Liver (tissue), 8 donors: ENCODE measurements at regions not wholly inside any gene's neighbourhood (a gene's known extent, or its start where the extent isn't known, plus 50 kb on each side); places are given as distances from the start of the nearest gene placed in this dataset.

Source experiments
- DNase-seq: peaks from one replicate; pipeline ENCODE4 v3.0.0-alpha.2; 2017; ENCODE audit warnings: low spot score
- H3K27ac ChIP-seq, 2 donors: one replicate each; pipeline ENCODE4 v1.7.0; 2013; ENCODE audit warnings: inconsistent platforms in 2 of 2, low read length in 2 of 2, control low read depth in 1 of 2, low read depth in 1 of 2, mild to moderate bottlenecking in 1 of 2
- H3K27me3 ChIP-seq, 4 donors: one replicate each; pipeline versions ENCODE4 v1.6.1 to v1.7.0; 2013; ENCODE audit warnings: low read length in 3 of 4, inconsistent platforms in 1 of 4, mild to moderate bottlenecking in 1 of 4, moderate library complexity in 1 of 4; ENCODE audit not compliant: control insufficient read depth in 4 of 4, insufficient read depth in 4 of 4
- H3K36me3 ChIP-seq, 4 donors: one replicate each; pipeline versions ENCODE4 v1.6.1 to v1.7.0; 2013; ENCODE audit warnings: low read length in 3 of 4, mild to moderate bottlenecking in 3 of 4, low read depth in 1 of 4, moderate library complexity in 1 of 4; ENCODE audit not compliant: control insufficient read depth in 4 of 4, insufficient read depth in 3 of 4
- H3K4me1 ChIP-seq, 4 donors: one replicate each; pipeline versions ENCODE4 v1.6.1 to v1.7.0; 2013; ENCODE audit warnings: low read length in 3 of 4, mild to moderate bottlenecking in 3 of 4, moderate library complexity in 1 of 4; ENCODE audit not compliant: control insufficient read depth in 4 of 4, insufficient read depth in 4 of 4
- H3K4me3 ChIP-seq, 3 donors: one replicate each; pipeline versions ENCODE4 v1.6.1 to v1.7.0; 2013; ENCODE audit warnings: low read length in 3 of 3, control low read depth in 1 of 3, low read depth in 1 of 3, mild to moderate bottlenecking in 1 of 3
- H3K9ac ChIP-seq, 2 donors: one replicate each; pipeline ENCODE4 v1.7.0; 2013; ENCODE audit warnings: low read length in 2 of 2, mild to moderate bottlenecking in 2 of 2, moderate library complexity in 2 of 2, control low read depth in 1 of 2, low read depth in 1 of 2
- H3K9me3 ChIP-seq, 4 donors: one replicate each; pipeline versions ENCODE4 v1.6.1 to v1.7.0; 2013; ENCODE audit warnings: low read length in 3 of 4; ENCODE audit not compliant: control insufficient read depth in 4 of 4
- FOXA2 ChIP-seq: IDR thresholded peaks from 2 replicates; pipeline ENCODE4 v1.6.1; 2016; ENCODE audit warnings: antibody characterized with exemption
- HNF4A ChIP-seq, 2 donors: conservative IDR thresholded peaks; 2 replicates each; pipeline ENCODE4 v1.6.1; 2016; ENCODE audit warnings: antibody characterized with exemption in 2 of 2, mild to moderate bottlenecking in 2 of 2
- HNF4G ChIP-seq: IDR thresholded peaks from 2 replicates; pipeline ENCODE4 v1.6.1; 2016; ENCODE audit warnings: antibody characterized with exemption
- JUND ChIP-seq, 2 donors: IDR thresholded peaks; 2 replicates each; pipeline ENCODE4 v1.6.1; 2016; ENCODE audit warnings: antibody characterized with exemption in 2 of 2
- NR2F2 ChIP-seq: IDR thresholded peaks from 2 replicates; pipeline ENCODE4 v1.6.1; 2016; ENCODE audit warnings: antibody characterized with exemption
- RAD21 ChIP-seq, 2 donors: IDR thresholded peaks; 2 replicates each; pipeline ENCODE4 v1.6.1; 2016; ENCODE audit warnings: antibody characterized with exemption in 2 of 2, mild to moderate bottlenecking in 2 of 2
- REST ChIP-seq: IDR thresholded peaks from 2 replicates; pipeline ENCODE4 v1.6.1; 2016; ENCODE audit warnings: antibody characterized with exemption, mild to moderate bottlenecking
- SP1 ChIP-seq: IDR thresholded peaks from 2 replicates; pipeline ENCODE4 v1.6.1; 2018; ENCODE audit warnings: antibody characterized with exemption, mild to moderate bottlenecking
- YY1 ChIP-seq: IDR thresholded peaks from 2 replicates; pipeline ENCODE4 v1.6.1; 2016; ENCODE audit warnings: antibody characterized with exemption, mild to moderate bottlenecking
- ZBTB33 ChIP-seq: IDR thresholded peaks from 2 replicates; pipeline ENCODE4 v1.6.1; 2016; ENCODE audit warnings: antibody characterized with exemption
- WGBS: extraction: QIAGEN DNeasy Blood & Tissue Kit; methylation state at CpG from one replicate; pipeline ENCODE4 v1.1.7; 2013; 5-methylcytosine and 5-hydroxymethylcytosine counted together
- TF ChIP-seq, protein P1 (sequence below): fragments of 150-350 bp; IDR thresholded peaks from 2 replicates; pipeline ENCODE4 v1.5.1; 2017; ENCODE audit warnings: improper control_type of control experiment, low read depth, low read length; ENCODE audit not compliant: missing input control
- TF ChIP-seq, protein P2 (sequence below): IDR thresholded peaks from 2 replicates; pipeline ENCODE4 v1.6.1; 2016; ENCODE audit warnings: antibody characterized with exemption
- TF ChIP-seq, protein P3 (sequence below): IDR thresholded peaks from 2 replicates; pipeline ENCODE4 v1.6.1; 2016; ENCODE audit warnings: antibody characterized with exemption
- donor health status: healthy.
- donor health status: healthy.
- donor health status: healthy.
- donor health status: healthy.
- donor health status: healthy.

- no peak for DNase-seq
- Histone ChIP-seq H3K4me1 (no peaks in the 10 kb centered on the region), H3K9ac (no peak overlapping the region), H3K36me3 (no peaks in the 10 kb centered on the region), H3K27ac (no peak overlapping the region), H3K4me3 (no peak overlapping the region), H3K27me3 (peaks cover 0 to 20% (median 0%) of the 10 kb centered on the region in 4 donors), H3K9me3 (no peaks in the 10 kb centered on the region)
- TF ChIP-seq, protein P1, sequence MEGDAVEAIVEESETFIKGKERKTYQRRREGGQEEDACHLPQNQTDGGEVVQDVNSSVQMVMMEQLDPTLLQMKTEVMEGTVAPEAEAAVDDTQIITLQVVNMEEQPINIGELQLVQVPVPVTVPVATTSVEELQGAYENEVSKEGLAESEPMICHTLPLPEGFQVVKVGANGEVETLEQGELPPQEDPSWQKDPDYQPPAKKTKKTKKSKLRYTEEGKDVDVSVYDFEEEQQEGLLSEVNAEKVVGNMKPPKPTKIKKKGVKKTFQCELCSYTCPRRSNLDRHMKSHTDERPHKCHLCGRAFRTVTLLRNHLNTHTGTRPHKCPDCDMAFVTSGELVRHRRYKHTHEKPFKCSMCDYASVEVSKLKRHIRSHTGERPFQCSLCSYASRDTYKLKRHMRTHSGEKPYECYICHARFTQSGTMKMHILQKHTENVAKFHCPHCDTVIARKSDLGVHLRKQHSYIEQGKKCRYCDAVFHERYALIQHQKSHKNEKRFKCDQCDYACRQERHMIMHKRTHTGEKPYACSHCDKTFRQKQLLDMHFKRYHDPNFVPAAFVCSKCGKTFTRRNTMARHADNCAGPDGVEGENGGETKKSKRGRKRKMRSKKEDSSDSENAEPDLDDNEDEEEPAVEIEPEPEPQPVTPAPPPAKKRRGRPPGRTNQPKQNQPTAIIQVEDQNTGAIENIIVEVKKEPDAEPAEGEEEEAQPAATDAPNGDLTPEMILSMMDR: no peak
- TF ChIP-seq, protein P2, sequence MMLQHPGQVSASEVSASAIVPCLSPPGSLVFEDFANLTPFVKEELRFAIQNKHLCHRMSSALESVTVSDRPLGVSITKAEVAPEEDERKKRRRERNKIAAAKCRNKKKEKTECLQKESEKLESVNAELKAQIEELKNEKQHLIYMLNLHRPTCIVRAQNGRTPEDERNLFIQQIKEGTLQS: no peak
- TF ChIP-seq ZBTB33: no peak
- TF ChIP-seq JUND (IDR thresholded peaks at IDR 0.05): no peak
- no peak for TF ChIP-seq SP1
- WGBS: 48% methylated on average over 5 of the region's 5 CpGs
Measured at GRCh38 chr1:162937716-162938395, 76.9 kb upstream of the CCDC190 start.

GRCh38 chr1:162930976-162931560, 70.1 kb upstream of the CCDC190 start:
- DNase-seq: no peak
- WGBS: 47% methylated on average over 3 of the region's 3 CpGs
- Histone ChIP-seq H3K4me3 (no peak overlapping the region), H3K9me3 (no peaks in the 10 kb centered on the region), H3K36me3 (no peaks in the 10 kb centered on the region), H3K27me3 (no peaks in the 10 kb centered on the region), H3K27ac (no peak overlapping the region), H3K4me1 (no peaks in the 10 kb centered on the region), H3K9ac (no peak overlapping the region)
- TF ChIP-seq REST (no peak), HNF4G (no peak), NR2F2 (no peak), YY1 (no peak), FOXA2 (no peak), SP1 (no peak), RAD21 (IDR thresholded peaks at IDR 0.05) (no peak), HNF4A (conservative IDR thresholded peaks at IDR 0.05) (no peak)
- TF ChIP-seq, protein P3, sequence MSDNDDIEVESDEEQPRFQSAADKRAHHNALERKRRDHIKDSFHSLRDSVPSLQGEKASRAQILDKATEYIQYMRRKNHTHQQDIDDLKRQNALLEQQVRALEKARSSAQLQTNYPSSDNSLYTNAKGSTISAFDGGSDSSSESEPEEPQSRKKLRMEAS: no peak
- TF ChIP-seq, protein P2: no peak
- TF ChIP-seq, protein P1: no peak
